ENCODE measurements at regions not wholly inside any gene's neighbourhood (a gene's known extent, or its start where the extent isn't known, plus 50 kb on each side); places are given as distances from the start of the nearest gene placed in this dataset.

GRCh38 chr2:42976351-42976750 lies 184.0 kb upstream of the HAAO start:
- TF ChIP-seq CTCF (conservative IDR thresholded peaks at IDR 0.05) (no peak), EZH2 (IDR thresholded peaks at IDR 0.05; ENCODE audit: low read depth) (no peak)

Measured in PC-9 (cell line).